Neural progenitor cell (in vitro differentiated cells): ENCODE measurements at regions not wholly inside any gene's neighbourhood (a gene's known extent, or its start where the extent isn't known, plus 50 kb on each side); places are given as distances from the start of the nearest gene placed in this dataset.

Source experiments
- DNase-seq: peaks from one replicate; pipeline ENCODE4 v3.0.0-alpha.2; 2016; ENCODE audit warnings: low spot score
- H2AFZ ChIP-seq: fragments of 200-600 bp; sonication (generic); replicated peaks from 2 replicates; pipeline ENCODE4 v1.6.1; 2016; ENCODE audit warnings: antibody characterized with exemption
- H3F3A ChIP-seq: fragments of 200-600 bp; sonication (generic); 2 replicates; pipeline ENCODE4 v1.6.1; 2016; ENCODE audit warnings: antibody characterized with exemption, low read depth
- H3K27ac ChIP-seq: fragments of 200-600 bp; sonication (generic); 2 replicates; pipeline ENCODE4 v1.5.1; 2016; ENCODE audit warnings: mild to moderate bottlenecking
- H3K27me3 ChIP-seq: fragments of 200-600 bp; sonication (generic); 2 replicates; pipeline ENCODE4 v1.6.1; 2016; ENCODE audit warnings: mild to moderate bottlenecking, moderate library complexity
- H3K36me3 ChIP-seq: fragments of 200-600 bp; sonication (generic); 2 replicates; pipeline ENCODE4 v1.5.1; 2016
- H3K4me1 ChIP-seq: fragments of 200-600 bp; sonication (generic); 2 replicates; pipeline ENCODE4 v1.6.1; 2016; ENCODE audit warnings: mixed run types
- H3K4me2 ChIP-seq: fragments of 200-600 bp; sonication (generic); 2 replicates; pipeline ENCODE4 v1.6.1; 2016
- H3K4me3 ChIP-seq: fragments of 200-600 bp; sonication (generic); 2 replicates; pipeline ENCODE4 v1.5.1; 2016
- H3K79me2 ChIP-seq: fragments of 200-600 bp; sonication (generic); 2 replicates; pipeline ENCODE4 v1.6.1; 2016; ENCODE audit warnings: low read depth
- H3K9ac ChIP-seq: fragments of 200-600 bp; sonication (generic); 2 replicates; pipeline ENCODE4 v1.6.1; 2016
- H3K9me3 ChIP-seq: fragments of 200-600 bp; sonication (generic); 2 replicates; pipeline ENCODE4 v1.5.1; 2016; ENCODE audit warnings: low read depth
- H4K20me1 ChIP-seq: fragments of 200-600 bp; sonication (generic); 2 replicates; pipeline ENCODE4 v1.6.1; 2016; ENCODE audit warnings: low read depth
- H3K27ac Mint-ChIP-seq: 3 replicates; pipeline ENCODE4 v1.8.0; 2021; ENCODE audit warnings: mixed read lengths
- H3K27me3 Mint-ChIP-seq: 2 replicates; pipeline ENCODE4 v1.8.0; 2022; ENCODE audit warnings: low read depth, mild to moderate bottlenecking, inconsistent platforms, moderate library complexity, mixed read lengths; ENCODE audit not compliant: insufficient read depth
- H3K36me3 Mint-ChIP-seq: 3 replicates; pipeline ENCODE4 v1.8.0; 2021; ENCODE audit warnings: mixed read lengths
- H3K4me1 Mint-ChIP-seq: 3 replicates; pipeline ENCODE4 v1.8.0; 2021; ENCODE audit warnings: mixed read lengths
- H3K4me3 Mint-ChIP-seq: 3 replicates; pipeline ENCODE4 v1.8.0; 2021; ENCODE audit warnings: mild to moderate bottlenecking, moderate library complexity, mixed read lengths
- H3K9me3 Mint-ChIP-seq: 3 replicates; pipeline ENCODE4 v1.8.0; 2020; ENCODE audit warnings: mixed read lengths
- EZH2 ChIP-seq: fragments of 200-600 bp; sonication (generic); IDR thresholded peaks from 2 replicates; pipeline ENCODE4 v1.6.1; 2017; ENCODE audit warnings: antibody characterized with exemption, mild to moderate bottlenecking, moderate library complexity
- EZH2phosphoT487 ChIP-seq: fragments of 200-600 bp; sonication (generic); IDR thresholded peaks from 2 replicates; pipeline ENCODE4 v1.6.1; 2017; ENCODE audit warnings: antibody characterized with exemption
- TF ChIP-seq, protein P1 (sequence below): fragments of 200-600 bp; sonication (generic); IDR thresholded peaks from 2 replicates; pipeline ENCODE4 v1.5.1; 2017; ENCODE audit warnings: antibody characterized with exemption, mild to moderate bottlenecking

GRCh38 chr20:50367104-50367674 lies 143.0 kb upstream of the PTPN1 start:
- H3K36me3 Mint-ChIP-seq, result no peaks in the 10 kb centered on the region
- H3K27ac Mint-ChIP-seq, result no peak overlapping the region

DNA sequence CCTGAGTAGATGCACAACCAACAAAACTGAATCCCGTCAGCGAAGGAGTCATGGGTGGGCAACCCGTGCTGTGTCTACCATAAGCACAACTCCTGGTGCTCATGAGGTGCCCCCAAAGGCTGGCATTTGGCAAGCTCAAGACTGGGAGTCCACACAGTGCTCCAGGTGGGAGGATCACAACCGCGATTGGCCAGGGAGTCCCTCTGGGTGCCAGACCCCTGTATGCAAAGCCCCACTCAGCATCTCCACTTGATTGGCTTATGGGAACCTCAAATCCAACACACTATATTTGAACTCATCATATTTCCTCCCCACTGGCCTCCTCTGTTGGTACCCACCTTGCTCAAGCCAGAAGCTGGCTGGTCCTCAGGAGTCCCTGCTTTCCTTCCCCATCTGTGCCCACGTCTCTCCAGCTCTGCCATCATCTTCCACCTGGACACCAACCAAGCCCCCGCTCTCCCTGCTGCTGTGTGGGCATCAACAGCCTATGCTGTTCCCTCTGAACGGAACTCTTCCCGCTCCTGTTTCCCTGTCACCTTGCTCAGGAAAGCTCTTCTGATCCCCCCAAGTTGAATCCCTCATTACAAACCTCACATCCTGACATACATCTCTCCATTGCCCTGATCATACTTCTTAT lies 142.3 kb upstream of the PTPN1 start:
- H3K27ac Mint-ChIP-seq, result no peak overlapping the region
- H3K36me3 Mint-ChIP-seq, result no peaks in the 10 kb centered on the region
- Histone ChIP-seq H3K79me2 (no peaks in the 10 kb centered on the region), H4K20me1 (no peaks in the 10 kb centered on the region), H3K4me3 (no peak overlapping the region), H2AFZ (no peak overlapping the region), H3K27ac (no peak overlapping the region), H3K4me1 (no peaks in the 10 kb centered on the region), H3K4me2 (no peak overlapping the region), H3K9ac (no peak overlapping the region), H3K36me3 (no peaks in the 10 kb centered on the region), H3K9me3 (no peaks in the 10 kb centered on the region), H3F3A (no peaks in the 10 kb centered on the region), H3K27me3 (no peaks in the 10 kb centered on the region)
- H3K4me3 Mint-ChIP-seq, result no peak overlapping the region
- H3K27me3 Mint-ChIP-seq, result peaks cover 12% of the 10 kb centered on the region
- TF ChIP-seq EZH2phosphoT487, result no peak
- no peak for TF ChIP-seq EZH2
- TF ChIP-seq, protein P1, sequence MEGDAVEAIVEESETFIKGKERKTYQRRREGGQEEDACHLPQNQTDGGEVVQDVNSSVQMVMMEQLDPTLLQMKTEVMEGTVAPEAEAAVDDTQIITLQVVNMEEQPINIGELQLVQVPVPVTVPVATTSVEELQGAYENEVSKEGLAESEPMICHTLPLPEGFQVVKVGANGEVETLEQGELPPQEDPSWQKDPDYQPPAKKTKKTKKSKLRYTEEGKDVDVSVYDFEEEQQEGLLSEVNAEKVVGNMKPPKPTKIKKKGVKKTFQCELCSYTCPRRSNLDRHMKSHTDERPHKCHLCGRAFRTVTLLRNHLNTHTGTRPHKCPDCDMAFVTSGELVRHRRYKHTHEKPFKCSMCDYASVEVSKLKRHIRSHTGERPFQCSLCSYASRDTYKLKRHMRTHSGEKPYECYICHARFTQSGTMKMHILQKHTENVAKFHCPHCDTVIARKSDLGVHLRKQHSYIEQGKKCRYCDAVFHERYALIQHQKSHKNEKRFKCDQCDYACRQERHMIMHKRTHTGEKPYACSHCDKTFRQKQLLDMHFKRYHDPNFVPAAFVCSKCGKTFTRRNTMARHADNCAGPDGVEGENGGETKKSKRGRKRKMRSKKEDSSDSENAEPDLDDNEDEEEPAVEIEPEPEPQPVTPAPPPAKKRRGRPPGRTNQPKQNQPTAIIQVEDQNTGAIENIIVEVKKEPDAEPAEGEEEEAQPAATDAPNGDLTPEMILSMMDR, result no peak
- peaks cover 4% of the 10 kb centered on the region for H3K4me1 Mint-ChIP-seq
- DNase-seq, result no peak
- no peaks in the 10 kb centered on the region for H3K9me3 Mint-ChIP-seq

More at GRCh38 chr20:50367104-50367674, 143.0 kb upstream of the PTPN1 start:
- no peaks in the 10 kb centered on the region for H4K20me1 ChIP-seq
- Mint-ChIP-seq H3K27me3 (peaks cover 10% of the 10 kb centered on the region), H3K9me3 (no peaks in the 10 kb centered on the region), H3K4me3 (no peak overlapping the region), H3K4me1 (peaks cover 4% of the 10 kb centered on the region)
- no peak overlapping the region for H3K4me3 ChIP-seq
- no peaks in the 10 kb centered on the region for H3K27me3 ChIP-seq
- H3F3A ChIP-seq, result no peaks in the 10 kb centered on the region
- no peak overlapping the region for H3K9ac ChIP-seq
- no peaks in the 10 kb centered on the region for H3K9me3 ChIP-seq
- TF ChIP-seq, protein P1, result no peak
- no peak for TF ChIP-seq EZH2phosphoT487
- TF ChIP-seq EZH2, result no peak
- no peak overlapping the region for H2AFZ ChIP-seq
- no peak for DNase-seq
- no peaks in the 10 kb centered on the region for H3K36me3 ChIP-seq
- H3K27ac ChIP-seq, result no peak overlapping the region
- no peaks in the 10 kb centered on the region for H3K4me1 ChIP-seq
- H3K4me2 ChIP-seq, result no peak overlapping the region
- H3K79me2 ChIP-seq, result no peaks in the 10 kb centered on the region

- H3K4me1 Mint-ChIP-seq, result peaks cover 4% of the 10 kb centered on the region
- H3K9ac ChIP-seq, result no peak overlapping the region
- H2AFZ ChIP-seq, result no peak overlapping the region
- H3K9me3 Mint-ChIP-seq, result no peaks in the 10 kb centered on the region
- no peak for TF ChIP-seq EZH2
- TF ChIP-seq EZH2phosphoT487, result no peak
- TF ChIP-seq, protein P1, result no peak
- no peak overlapping the region for H3K27ac Mint-ChIP-seq
- no peaks in the 10 kb centered on the region for H4K20me1 ChIP-seq
- H3K27me3 Mint-ChIP-seq, result peaks cover 16% of the 10 kb centered on the region
- no peaks in the 10 kb centered on the region for H3K4me1 ChIP-seq
- H3K27me3 ChIP-seq, result no peaks in the 10 kb centered on the region
- H3K36me3 Mint-ChIP-seq, result no peaks in the 10 kb centered on the region
- no peak overlapping the region for H3K4me3 Mint-ChIP-seq
- H3K9me3 ChIP-seq, result no peaks in the 10 kb centered on the region
- H3F3A ChIP-seq, result no peaks in the 10 kb centered on the region
- H3K79me2 ChIP-seq, result no peaks in the 10 kb centered on the region
- H3K4me2 ChIP-seq, result no peak overlapping the region
- H3K4me3 ChIP-seq, result no peak overlapping the region
- no peaks in the 10 kb centered on the region for H3K36me3 ChIP-seq
- DNase-seq, result no peak
- no peak overlapping the region for H3K27ac ChIP-seq
These were observed 141.8 kb upstream of the PTPN1 start for GRCh38 chr20:50368386-50368785.
